CD4-positive, alpha-beta T cell treated with Interleukin-21 for 1 hour (primary cell): ENCODE measurements at regions not wholly inside any gene's neighbourhood (a gene's known extent, or its start where the extent isn't known, plus 50 kb on each side); places are given as distances from the start of the nearest gene placed in this dataset.

Source experiments
- DNase-seq: peaks from one replicate; pipeline ENCODE4 v3.0.0-alpha.2; 2020

- no peak for DNase-seq
These were observed 229.2 kb upstream of the MAP3K1 start for GRCh38 chr5:56585999-56586691.

- no peak for DNase-seq
These were observed 229.9 kb upstream of the MAP3K1 start for GRCh38 chr5:56585461-56585860.

GRCh38 chr5:56581426-56581825 lies 233.9 kb upstream of the MAP3K1 start:
- DNase-seq = no peak

- DNase-seq = no peak
These were observed 234.5 kb upstream of the MAP3K1 start for GRCh38 chr5:56580864-56581263.

- no peak for DNase-seq
These were observed 239.5 kb upstream of the MAP3K1 start for GRCh38 chr5:56575821-56576220.

GRCh38 chr5:56574778-56575177 lies 240.6 kb upstream of the MAP3K1 start:
- no peak for DNase-seq

GRCh38 chr5:56569566-56569965 lies 245.8 kb upstream of the MAP3K1 start:
- no peak for DNase-seq

GRCh38 chr5:56569076-56569475 lies 246.3 kb upstream of the MAP3K1 start:
- no peak for DNase-seq

GRCh38 chr5:56567278-56567677 lies 248.1 kb upstream of the MAP3K1 start:
- no peak for DNase-seq

- no peak for DNase-seq
These were observed 248.7 kb upstream of the MAP3K1 start for GRCh38 chr5:56566374-56567249.

- no peak for DNase-seq
These were observed 249.7 kb upstream of the MAP3K1 start for GRCh38 chr5:56565644-56566043.

GRCh38 chr5:56565283-56565615 lies 250.1 kb upstream of the MAP3K1 start:
- no peak for DNase-seq

GRCh38 chr5:56564541-56565282 lies 250.6 kb upstream of the MAP3K1 start:
- DNase-seq = no peak

GRCh38 chr5:56561455-56561854 lies 253.9 kb upstream of the MAP3K1 start:
- DNase-seq = no peak

GRCh38 chr5:56558131-56558745 lies 257.1 kb upstream of the MAP3K1 start:
- DNase-seq = no peak

GRCh38 chr5:56557198-56557597 lies 258.2 kb upstream of the MAP3K1 start:
- no peak for DNase-seq

- no peak for DNase-seq
These were observed 262.6 kb upstream of the MAP3K1 start for GRCh38 chr5:56552612-56553268.

- no peak for DNase-seq
These were observed 265.1 kb upstream of the MAP3K1 start for GRCh38 chr5:56550227-56550626.

GRCh38 chr5:56549096-56549886 lies 266.1 kb upstream of the MAP3K1 start:
- no peak for DNase-seq

GRCh38 chr5:56545016-56545415 lies 270.3 kb upstream of the MAP3K1 start:
- no peak for DNase-seq

GRCh38 chr5:56543441-56544388 lies 271.6 kb upstream of the MAP3K1 start:
- DNase-seq = no peak
